ENCODE measurements at regions not wholly inside any gene's neighbourhood (a gene's known extent, or its start where the extent isn't known, plus 50 kb on each side); places are given as distances from the start of the nearest gene placed in this dataset.

DNA sequence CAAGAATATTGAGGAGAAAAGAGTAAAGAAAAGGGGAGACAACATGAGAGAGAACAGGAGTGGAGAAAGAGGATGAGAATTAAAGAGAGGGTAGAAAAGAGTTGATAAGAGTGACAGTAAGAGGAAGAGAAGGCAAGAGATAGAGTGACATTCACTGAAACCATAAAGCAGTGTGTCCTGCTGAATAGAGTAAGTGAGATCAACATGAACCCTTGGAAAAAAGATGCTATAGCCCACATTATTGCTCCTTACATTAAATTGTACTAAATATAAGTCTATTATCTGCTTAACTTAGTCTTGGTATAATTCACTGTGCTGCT, 489.5 kb downstream of the SHISA9 start:
- H3K4me1 ChIP-seq (ENCODE audit: control insufficient read depth in 2 of 2, insufficient read depth in 2 of 2, low read length in 1 of 2): no peaks in the 10 kb centered on the region
- H3K9me3 ChIP-seq (ENCODE audit: control insufficient read depth in 2 of 2, insufficient read depth in 1 of 2, low read depth in 1 of 2, low read length in 1 of 2): no peaks in the 10 kb centered on the region
- H3K27me3 ChIP-seq (ENCODE audit: control insufficient read depth in 1 of 2, insufficient read depth in 2 of 2, low read length in 2 of 2): no peaks in the 10 kb centered on the region
- H3K27ac ChIP-seq (ENCODE audit: low read depth in 2 of 2, low read length in 1 of 2): no peak overlapping the region
- no peak overlapping the region for H3K4me3 ChIP-seq (ENCODE audit: low read depth in 1 of 2, low read length in 2 of 2)
- no peaks in the 10 kb centered on the region for H3K36me3 ChIP-seq (ENCODE audit: control insufficient read depth in 2 of 2, insufficient read depth in 2 of 2, low read length in 1 of 2)

DNA sequence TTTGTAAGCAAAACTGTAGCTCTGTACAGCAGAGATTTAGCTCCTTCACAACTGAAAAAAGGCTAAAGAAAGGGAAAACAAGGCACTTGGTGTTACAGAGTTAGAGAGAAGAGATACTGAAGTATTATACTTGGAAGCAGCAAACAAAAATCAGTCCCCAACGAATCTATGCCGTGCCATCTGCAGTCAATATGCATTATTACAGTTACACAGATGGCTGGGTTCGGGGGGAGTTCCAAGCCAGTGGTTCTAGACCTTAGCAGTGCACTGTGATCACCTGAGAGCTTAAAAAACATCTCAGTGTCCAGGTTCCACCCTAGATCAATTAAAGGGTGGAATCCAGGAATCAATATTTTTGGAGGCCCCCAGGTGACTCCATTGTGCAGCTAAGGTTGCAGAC, 489.9 kb downstream of the SHISA9 start:
- H3K4me1 ChIP-seq (ENCODE audit: control insufficient read depth in 2 of 2, insufficient read depth in 2 of 2, low read length in 1 of 2): no peaks in the 10 kb centered on the region
- H3K27ac ChIP-seq (ENCODE audit: low read depth in 2 of 2, low read length in 1 of 2): no peak overlapping the region
- H3K9me3 ChIP-seq (ENCODE audit: control insufficient read depth in 2 of 2, insufficient read depth in 1 of 2, low read depth in 1 of 2, low read length in 1 of 2): no peaks in the 10 kb centered on the region
- H3K36me3 ChIP-seq (ENCODE audit: control insufficient read depth in 2 of 2, insufficient read depth in 2 of 2, low read length in 1 of 2): no peaks in the 10 kb centered on the region
- WGBS, 2 donors: 79 to 82% methylated on average over 3 of the region's 3 CpGs
- no peak overlapping the region for H3K4me3 ChIP-seq (ENCODE audit: low read depth in 1 of 2, low read length in 2 of 2)
- no peaks in the 10 kb centered on the region for H3K27me3 ChIP-seq (ENCODE audit: control insufficient read depth in 1 of 2, insufficient read depth in 2 of 2, low read length in 2 of 2)

DNA sequence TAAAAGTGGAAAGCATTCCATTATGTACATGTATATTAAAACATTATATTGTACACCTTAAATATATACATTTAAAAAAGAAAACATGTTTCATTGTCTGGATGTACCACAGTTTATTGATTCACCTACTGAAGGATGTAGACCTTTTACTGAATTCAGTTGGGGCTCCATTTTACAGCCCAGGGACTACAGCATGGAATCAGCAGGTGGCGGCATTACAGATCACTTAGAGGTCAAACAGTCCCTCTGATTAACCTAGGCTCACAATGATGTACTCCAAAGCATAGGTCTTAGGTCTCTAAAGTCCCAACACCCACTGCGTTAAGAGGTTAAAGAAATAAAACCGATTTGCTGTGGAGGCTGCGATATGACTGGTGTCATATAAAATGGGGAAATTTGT, 490.9 kb downstream of the SHISA9 start:
- no peaks in the 10 kb centered on the region for H3K9me3 ChIP-seq (ENCODE audit: control insufficient read depth in 2 of 2, insufficient read depth in 1 of 2, low read depth in 1 of 2, low read length in 1 of 2)
- 83 to 91% methylated on average over 4 of the region's 4 CpGs for WGBS, 2 donors
- H3K27ac ChIP-seq (ENCODE audit: low read depth in 2 of 2, low read length in 1 of 2): no peak overlapping the region
- no peaks in the 10 kb centered on the region for H3K36me3 ChIP-seq (ENCODE audit: control insufficient read depth in 2 of 2, insufficient read depth in 2 of 2, low read length in 1 of 2)
- no peaks in the 10 kb centered on the region for H3K4me1 ChIP-seq (ENCODE audit: control insufficient read depth in 2 of 2, insufficient read depth in 2 of 2, low read length in 1 of 2)
- no peaks in the 10 kb centered on the region for H3K27me3 ChIP-seq (ENCODE audit: control insufficient read depth in 1 of 2, insufficient read depth in 2 of 2, low read length in 2 of 2)
- H3K4me3 ChIP-seq (ENCODE audit: low read depth in 1 of 2, low read length in 2 of 2): no peak overlapping the region

DNA sequence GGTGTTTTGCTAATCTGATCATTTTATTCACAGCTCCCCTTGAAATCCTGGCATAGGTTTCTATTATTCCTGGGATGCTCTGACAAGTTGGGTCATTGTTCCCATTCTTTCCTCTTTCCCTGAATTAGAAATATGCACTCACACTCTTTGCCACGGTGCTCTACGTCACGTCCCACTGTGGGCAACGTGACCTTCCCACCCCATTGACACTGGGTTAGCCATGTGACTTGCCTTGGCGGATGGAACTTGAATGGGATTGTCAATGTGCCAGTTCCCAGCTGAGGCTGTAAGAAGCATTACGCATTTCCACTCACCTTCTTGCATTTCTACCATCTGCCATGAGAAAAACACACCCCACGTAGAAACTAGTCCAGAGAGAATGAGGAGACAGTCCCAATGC, 492.4 kb downstream of the SHISA9 start:
- no peaks in the 10 kb centered on the region for H3K9me3 ChIP-seq (ENCODE audit: control insufficient read depth in 2 of 2, insufficient read depth in 1 of 2, low read depth in 1 of 2, low read length in 1 of 2)
- no peaks in the 10 kb centered on the region for H3K36me3 ChIP-seq (ENCODE audit: control insufficient read depth in 2 of 2, insufficient read depth in 2 of 2, low read length in 1 of 2)
- no peak overlapping the region for H3K27ac ChIP-seq (ENCODE audit: low read depth in 2 of 2, low read length in 1 of 2)
- H3K27me3 ChIP-seq (ENCODE audit: control insufficient read depth in 1 of 2, insufficient read depth in 2 of 2, low read length in 2 of 2): no peaks in the 10 kb centered on the region
- no peaks in the 10 kb centered on the region for H3K4me1 ChIP-seq (ENCODE audit: control insufficient read depth in 2 of 2, insufficient read depth in 2 of 2, low read length in 1 of 2)
- 76 to 83% methylated on average over 7 of the region's 7 CpGs for WGBS, 2 donors
- H3K4me3 ChIP-seq (ENCODE audit: low read depth in 1 of 2, low read length in 2 of 2): no peak overlapping the region

DNA sequence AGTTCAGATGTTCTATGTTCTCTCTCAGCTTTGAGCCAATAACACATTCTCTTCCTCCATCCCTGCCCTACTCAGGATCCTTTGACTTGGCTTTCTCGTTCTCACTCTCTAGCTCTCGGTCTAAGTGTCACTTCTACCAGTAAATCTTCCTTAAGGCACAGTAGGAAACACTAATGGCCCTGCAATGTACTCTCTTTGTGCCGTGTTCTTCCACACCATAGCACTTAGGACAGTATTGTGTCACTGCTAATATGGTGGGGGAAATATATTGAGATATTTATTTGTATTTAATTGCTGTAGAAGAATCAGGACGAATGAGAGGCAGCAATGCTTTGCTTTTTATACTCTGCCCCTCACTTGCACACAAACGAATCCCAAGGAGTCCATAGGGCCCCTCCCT, 493.1 kb downstream of the SHISA9 start:
- Histone ChIP-seq H3K27ac (ENCODE audit: low read depth in 2 of 2, low read length in 1 of 2) (no peak overlapping the region), H3K9me3 (ENCODE audit: control insufficient read depth in 2 of 2, insufficient read depth in 1 of 2, low read depth in 1 of 2, low read length in 1 of 2) (no peaks in the 10 kb centered on the region), H3K36me3 (ENCODE audit: control insufficient read depth in 2 of 2, insufficient read depth in 2 of 2, low read length in 1 of 2) (no peaks in the 10 kb centered on the region), H3K4me1 (ENCODE audit: control insufficient read depth in 2 of 2, insufficient read depth in 2 of 2, low read length in 1 of 2) (no peaks in the 10 kb centered on the region), H3K27me3 (ENCODE audit: control insufficient read depth in 1 of 2, insufficient read depth in 2 of 2, low read length in 2 of 2) (no peaks in the 10 kb centered on the region), H3K4me3 (ENCODE audit: low read depth in 1 of 2, low read length in 2 of 2) (no peak overlapping the region)
- 56 to 71% methylated on average over 5 of the region's 5 CpGs for WGBS, 2 donors

DNA sequence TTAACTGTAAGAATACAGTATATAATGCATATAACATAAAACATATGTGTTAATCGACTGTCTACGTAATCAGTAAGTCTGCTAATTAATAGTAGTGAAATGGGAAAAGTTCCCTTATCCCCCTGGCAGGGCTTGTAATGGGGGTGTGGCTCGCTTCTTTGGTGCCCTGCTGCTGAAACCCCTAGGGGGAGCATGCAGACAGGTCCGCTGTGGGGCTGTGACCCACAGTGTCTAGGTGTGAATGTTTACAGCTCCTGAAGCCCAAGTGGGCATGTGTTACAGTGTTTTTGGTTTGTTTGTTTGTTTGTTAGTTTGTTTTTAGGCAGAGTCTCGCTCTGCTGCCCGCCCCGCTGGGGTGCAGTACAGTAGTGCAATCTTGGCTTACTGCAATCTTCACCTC, 495.7 kb downstream of the SHISA9 start:
- 88% methylated on average over 7 of the region's 7 CpGs for WGBS, 2 donors
- Histone ChIP-seq H3K4me1 (ENCODE audit: control insufficient read depth in 2 of 2, insufficient read depth in 2 of 2, low read length in 1 of 2) (no peaks in the 10 kb centered on the region), H3K27ac (ENCODE audit: low read depth in 2 of 2, low read length in 1 of 2) (no peak overlapping the region), H3K36me3 (ENCODE audit: control insufficient read depth in 2 of 2, insufficient read depth in 2 of 2, low read length in 1 of 2) (no peaks in the 10 kb centered on the region), H3K4me3 (ENCODE audit: low read depth in 1 of 2, low read length in 2 of 2) (no peak overlapping the region), H3K9me3 (ENCODE audit: control insufficient read depth in 2 of 2, insufficient read depth in 1 of 2, low read depth in 1 of 2, low read length in 1 of 2) (no peaks in the 10 kb centered on the region), H3K27me3 (ENCODE audit: control insufficient read depth in 1 of 2, insufficient read depth in 2 of 2, low read length in 2 of 2) (no peaks in the 10 kb centered on the region)

DNA sequence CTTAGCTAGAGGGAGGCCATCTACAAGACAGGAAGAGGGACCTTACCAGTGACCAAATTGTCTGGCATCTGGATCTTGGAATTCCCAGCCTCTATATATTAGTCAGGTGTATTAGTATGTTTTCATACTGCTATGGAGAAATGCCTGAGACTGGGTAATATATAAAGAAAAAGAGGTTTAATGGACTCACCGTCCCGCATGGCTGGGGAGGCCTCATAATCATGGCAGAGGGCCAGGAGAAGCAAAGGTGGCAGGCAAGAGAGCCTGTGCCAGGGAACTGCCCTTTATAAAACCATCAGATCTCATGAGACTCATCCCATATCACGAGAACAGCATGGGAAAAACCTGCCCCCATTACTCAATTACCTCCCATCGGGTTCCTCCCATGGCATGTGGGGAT, 500.2 kb downstream of the SHISA9 start:
- no peak overlapping the region for H3K27ac ChIP-seq (ENCODE audit: low read depth in 2 of 2, low read length in 1 of 2)
- no peaks in the 10 kb centered on the region for H3K9me3 ChIP-seq (ENCODE audit: control insufficient read depth in 2 of 2, insufficient read depth in 1 of 2, low read depth in 1 of 2, low read length in 1 of 2)
- no peaks in the 10 kb centered on the region for H3K36me3 ChIP-seq (ENCODE audit: control insufficient read depth in 2 of 2, insufficient read depth in 2 of 2, low read length in 1 of 2)
- WGBS, 2 donors: 87 to 91% methylated on average over 4 of the region's 4 CpGs
- no peaks in the 10 kb centered on the region for H3K4me1 ChIP-seq (ENCODE audit: control insufficient read depth in 2 of 2, insufficient read depth in 2 of 2, low read length in 1 of 2)
- H3K4me3 ChIP-seq (ENCODE audit: low read depth in 1 of 2, low read length in 2 of 2): no peak overlapping the region
- no peaks in the 10 kb centered on the region for H3K27me3 ChIP-seq (ENCODE audit: control insufficient read depth in 1 of 2, insufficient read depth in 2 of 2, low read length in 2 of 2)

DNA sequence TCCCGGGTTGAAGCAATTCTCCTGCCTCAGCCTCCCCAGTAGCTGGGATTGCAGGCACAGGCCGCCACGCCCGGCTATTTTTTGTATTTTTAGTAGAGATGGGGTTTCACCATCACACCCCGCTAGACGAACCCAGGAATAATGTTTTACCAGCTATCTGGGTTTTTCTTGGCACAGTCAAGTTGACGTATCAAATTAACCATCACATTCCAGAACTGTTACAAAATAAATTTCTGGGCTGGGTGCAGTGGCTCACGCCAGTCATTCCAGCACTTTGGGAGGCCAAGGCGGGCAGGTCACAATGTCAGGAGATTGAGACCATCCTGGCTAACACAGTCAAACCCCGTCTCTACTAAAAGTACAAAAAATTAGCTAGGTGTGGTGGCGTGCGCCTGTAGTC, 501.2 kb downstream of the SHISA9 start:
- Histone ChIP-seq H3K27ac (ENCODE audit: low read depth in 2 of 2, low read length in 1 of 2) (no peak overlapping the region), H3K27me3 (ENCODE audit: control insufficient read depth in 1 of 2, insufficient read depth in 2 of 2, low read length in 2 of 2) (no peaks in the 10 kb centered on the region), H3K36me3 (ENCODE audit: control insufficient read depth in 2 of 2, insufficient read depth in 2 of 2, low read length in 1 of 2) (no peaks in the 10 kb centered on the region), H3K4me1 (ENCODE audit: control insufficient read depth in 2 of 2, insufficient read depth in 2 of 2, low read length in 1 of 2) (no peaks in the 10 kb centered on the region), H3K9me3 (ENCODE audit: control insufficient read depth in 2 of 2, insufficient read depth in 1 of 2, low read depth in 1 of 2, low read length in 1 of 2) (no peaks in the 10 kb centered on the region), H3K4me3 (ENCODE audit: low read depth in 1 of 2, low read length in 2 of 2) (no peak overlapping the region)
- 84 to 90% methylated on average over 12 of the region's 12 CpGs for WGBS, 2 donors

DNA sequence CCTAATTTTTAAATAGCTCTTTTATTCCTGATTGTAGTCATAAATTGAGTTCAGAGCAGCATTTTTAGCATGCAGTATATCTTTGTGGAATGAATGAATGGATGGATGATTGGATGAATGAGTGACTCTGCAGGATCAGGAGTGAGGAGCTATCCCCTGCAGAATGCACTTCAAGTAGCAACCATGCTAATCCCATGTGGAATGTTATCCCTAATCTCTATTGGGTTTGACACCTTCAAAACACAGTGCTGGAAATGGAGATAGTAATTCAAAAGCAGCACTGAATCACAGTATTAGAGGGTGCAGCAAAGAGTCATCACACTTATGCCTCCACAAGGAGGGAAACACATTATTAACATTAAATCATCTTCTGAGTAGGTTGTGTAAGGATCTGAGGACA, 501.9 kb downstream of the SHISA9 start:
- no peaks in the 10 kb centered on the region for H3K4me1 ChIP-seq (ENCODE audit: control insufficient read depth in 2 of 2, insufficient read depth in 2 of 2, low read length in 1 of 2)
- H3K27me3 ChIP-seq (ENCODE audit: control insufficient read depth in 1 of 2, insufficient read depth in 2 of 2, low read length in 2 of 2): no peaks in the 10 kb centered on the region
- no peak overlapping the region for H3K4me3 ChIP-seq (ENCODE audit: low read depth in 1 of 2, low read length in 2 of 2)
- H3K27ac ChIP-seq (ENCODE audit: low read depth in 2 of 2, low read length in 1 of 2): no peak overlapping the region
- H3K9me3 ChIP-seq (ENCODE audit: control insufficient read depth in 2 of 2, insufficient read depth in 1 of 2, low read depth in 1 of 2, low read length in 1 of 2): no peaks in the 10 kb centered on the region
- H3K36me3 ChIP-seq (ENCODE audit: control insufficient read depth in 2 of 2, insufficient read depth in 2 of 2, low read length in 1 of 2): no peaks in the 10 kb centered on the region

DNA sequence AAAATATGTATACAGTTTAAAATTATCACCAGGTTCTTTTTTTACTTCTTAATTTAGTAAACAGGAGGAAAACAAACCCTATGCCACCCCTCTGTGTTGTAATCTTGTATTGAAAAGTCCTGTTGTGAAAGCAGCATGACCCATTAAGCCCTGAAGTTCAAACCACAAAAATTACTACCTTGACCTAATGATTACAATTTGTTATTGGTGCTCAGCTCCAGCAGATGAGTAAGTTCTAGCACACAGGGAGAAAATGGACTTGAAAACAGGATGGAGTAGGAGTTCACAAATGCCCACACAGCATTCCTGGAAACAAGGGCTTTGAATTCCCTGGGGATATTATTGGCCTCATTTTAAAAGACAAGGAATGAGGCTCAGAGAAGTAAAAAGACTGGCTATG, 505.8 kb upstream of the ERCC4 start:
- H3K4me1 ChIP-seq (ENCODE audit: control insufficient read depth in 2 of 2, insufficient read depth in 2 of 2, low read length in 1 of 2): no peaks in the 10 kb centered on the region
- no peak overlapping the region for H3K4me3 ChIP-seq (ENCODE audit: low read depth in 1 of 2, low read length in 2 of 2)
- peaks cover 0 to 3% of the 10 kb centered on the region in 2 donors for H3K27me3 ChIP-seq (ENCODE audit: control insufficient read depth in 1 of 2, insufficient read depth in 2 of 2, low read length in 2 of 2)
- H3K36me3 ChIP-seq (ENCODE audit: control insufficient read depth in 2 of 2, insufficient read depth in 2 of 2, low read length in 1 of 2): no peaks in the 10 kb centered on the region
- H3K9me3 ChIP-seq (ENCODE audit: control insufficient read depth in 2 of 2, insufficient read depth in 1 of 2, low read depth in 1 of 2, low read length in 1 of 2): no peaks in the 10 kb centered on the region
- H3K27ac ChIP-seq (ENCODE audit: low read depth in 2 of 2, low read length in 1 of 2): no peak overlapping the region

DNA sequence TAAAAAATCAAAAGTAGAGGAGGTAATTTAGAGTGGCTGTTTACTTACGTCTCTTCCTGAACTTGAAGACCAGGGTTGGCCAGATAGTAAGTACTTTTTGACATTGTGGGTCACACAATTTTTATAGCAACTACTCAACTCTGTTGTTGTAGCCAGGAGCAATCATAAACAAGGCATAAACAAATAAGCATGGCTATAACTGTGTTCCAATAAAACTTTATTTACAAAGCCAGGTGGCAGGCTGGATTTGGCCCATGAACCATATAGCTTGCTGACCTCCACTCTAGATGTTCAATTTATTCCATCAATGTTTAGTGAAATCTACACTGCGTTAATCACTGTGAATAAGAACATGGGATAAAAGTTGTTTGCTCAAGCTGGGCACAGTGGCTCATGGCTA, 500.4 kb upstream of the ERCC4 start:
- Histone ChIP-seq H3K4me1 (ENCODE audit: control insufficient read depth in 2 of 2, insufficient read depth in 2 of 2, low read length in 1 of 2) (no peaks in the 10 kb centered on the region), H3K4me3 (ENCODE audit: low read depth in 1 of 2, low read length in 2 of 2) (no peak overlapping the region), H3K9me3 (ENCODE audit: control insufficient read depth in 2 of 2, insufficient read depth in 1 of 2, low read depth in 1 of 2, low read length in 1 of 2) (no peaks in the 10 kb centered on the region), H3K36me3 (ENCODE audit: control insufficient read depth in 2 of 2, insufficient read depth in 2 of 2, low read length in 1 of 2) (no peaks in the 10 kb centered on the region), H3K27ac (ENCODE audit: low read depth in 2 of 2, low read length in 1 of 2) (no peak overlapping the region), H3K27me3 (ENCODE audit: control insufficient read depth in 1 of 2, insufficient read depth in 2 of 2, low read length in 2 of 2) (no peaks in the 10 kb centered on the region)
- WGBS, 2 donors: 86 to 91% methylated on average over 2 of the region's 2 CpGs
